Loucy (cell line): ENCODE measurements at regions not wholly inside any gene's neighbourhood (a gene's known extent, or its start where the extent isn't known, plus 50 kb on each side); places are given as distances from the start of the nearest gene placed in this dataset.

Source experiments
- H2AFZ ChIP-seq: fragments of 200-600 bp; sonication (generic); 2 replicates; pipeline ENCODE4 v1.6.0; 2016; ENCODE audit warnings: antibody characterized with exemption, mild to moderate bottlenecking, low read length, moderate library complexity
- H3F3A ChIP-seq: fragments of 200-600 bp; 2 replicates; pipeline ENCODE4 v1.6.0; 2016; ENCODE audit warnings: antibody characterized with exemption, low read depth, mild to moderate bottlenecking
- H3K27me3 ChIP-seq: fragments of 200-600 bp; sonication (generic); 2 replicates; pipeline ENCODE4 v1.6.1; 2014; ENCODE audit warnings: low read length, mild to moderate bottlenecking; ENCODE audit not compliant: insufficient read depth, poor library complexity, severe bottlenecking
- H3K36me3 ChIP-seq: fragments of 200-600 bp; sonication (generic); 2 replicates; pipeline ENCODE4 v1.6.1; 2016; ENCODE audit warnings: low read length; ENCODE audit not compliant: insufficient read depth
- H3K4me1 ChIP-seq: fragments of 200-600 bp; sonication (generic); 2 replicates; pipeline ENCODE4 v1.5.1; 2014; ENCODE audit warnings: low read length, mild to moderate bottlenecking; ENCODE audit not compliant: insufficient read depth, poor library complexity, severe bottlenecking
- H3K4me2 ChIP-seq: fragments of 200-600 bp; sonication (generic); 2 replicates; pipeline ENCODE4 v1.6.0; 2014; ENCODE audit warnings: antibody characterized with exemption, low read length, low read depth, mild to moderate bottlenecking; ENCODE audit not compliant: poor library complexity, severe bottlenecking
- H3K4me3 ChIP-seq: fragments of 200-600 bp; sonication (generic); 2 replicates; pipeline ENCODE4 v1.5.1; 2014; ENCODE audit warnings: low read length, mild to moderate bottlenecking, mixed read lengths; ENCODE audit not compliant: poor library complexity, severe bottlenecking
- H3K79me2 ChIP-seq: fragments of 200-600 bp; sonication (generic); 2 replicates; pipeline ENCODE4 v1.6.1; 2014; ENCODE audit warnings: low read length; ENCODE audit not compliant: insufficient read depth
- H3K9ac ChIP-seq: fragments of 200-600 bp; sonication (generic); 2 replicates; pipeline ENCODE4 v1.6.0; 2014; ENCODE audit warnings: mild to moderate bottlenecking, low read depth, low read length, moderate library complexity; ENCODE audit not compliant: poor library complexity, severe bottlenecking
- H3K9me2 ChIP-seq: fragments of 200-600 bp; sonication (generic); replicated peaks from 2 replicates; pipeline ENCODE4 v1.6.1; 2016; ENCODE audit warnings: low read depth, low read length, mixed read lengths
- H3K9me3 ChIP-seq: fragments of 200-600 bp; sonication (generic); 2 replicates; pipeline ENCODE4 v1.6.1; 2014; ENCODE audit warnings: mild to moderate bottlenecking, antibody characterized with exemption, low read length, low read depth; ENCODE audit not compliant: insufficient read depth
- H4K20me1 ChIP-seq: fragments of 200-600 bp; sonication (generic); 2 replicates; pipeline ENCODE4 v1.6.0; 2014; ENCODE audit warnings: antibody characterized with exemption, low read length, mild to moderate bottlenecking; ENCODE audit not compliant: insufficient read depth, poor library complexity, severe bottlenecking
- CTCF ChIP-seq: fragments of 200-600 bp; sonication (generic); conservative IDR thresholded peaks from 2 replicates; pipeline ENCODE4 v1.5.1; 2014; ENCODE audit warnings: mild to moderate bottlenecking, antibody characterized with exemption, low read length
- EZH2phosphoT487 ChIP-seq: fragments of 200-600 bp; IDR thresholded peaks from 2 replicates; pipeline ENCODE4 v1.6.1; 2018; ENCODE audit warnings: antibody characterized with exemption, mild to moderate bottlenecking, moderate library complexity, borderline replicate concordance

DNA sequence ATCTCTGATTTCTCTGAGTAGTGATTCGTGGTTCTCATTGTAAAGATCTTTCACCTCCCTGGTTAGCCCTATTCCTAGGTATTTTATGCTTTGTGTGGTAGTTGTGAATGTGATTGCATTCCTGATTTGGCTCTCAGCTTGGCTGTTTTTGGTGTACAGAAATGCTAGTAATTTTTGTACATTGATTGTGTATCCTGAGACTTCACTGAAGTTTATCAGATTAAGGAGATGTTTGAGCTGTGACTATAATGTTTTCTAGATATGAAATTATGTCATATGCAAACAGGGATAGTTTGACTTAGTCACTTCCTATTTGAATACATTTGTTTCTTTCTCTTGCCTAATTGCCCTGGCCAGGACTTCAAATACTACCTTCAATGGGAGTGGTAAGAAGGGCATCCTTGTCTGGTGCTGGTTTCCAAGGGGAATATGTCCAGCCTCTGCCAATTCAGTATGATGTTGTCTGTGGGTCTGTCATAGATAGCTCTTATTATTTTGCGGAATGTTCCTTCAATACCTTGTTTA lies 251.9 kb upstream of the ZNF804A start:
- TF ChIP-seq EZH2phosphoT487, result no peak
- Histone ChIP-seq H3K4me1 (no peaks in the 10 kb centered on the region), H3K9me2 (no peaks in the 10 kb centered on the region)

GRCh38 chr2:184351126-184351525 lies 247.2 kb upstream of the ZNF804A start:
- no peaks in the 10 kb centered on the region for H4K20me1 ChIP-seq
- no peaks in the 10 kb centered on the region for H3K4me1 ChIP-seq
- H3K9me2 ChIP-seq, result no peaks in the 10 kb centered on the region
- H3K4me3 ChIP-seq, result no peak overlapping the region
- no peak overlapping the region for H2AFZ ChIP-seq
- H3K4me2 ChIP-seq, result no peak overlapping the region
- no peaks in the 10 kb centered on the region for H3K9me3 ChIP-seq
- no peaks in the 10 kb centered on the region for H3K79me2 ChIP-seq
- TF ChIP-seq EZH2phosphoT487 (no peak), CTCF (no peak)
- no peaks in the 10 kb centered on the region for H3K36me3 ChIP-seq
- H3K9ac ChIP-seq, result no peak overlapping the region
- H3F3A ChIP-seq, result no peaks in the 10 kb centered on the region
- H3K27me3 ChIP-seq, result no peaks in the 10 kb centered on the region

More for the DNA sequence above, 251.9 kb upstream of the ZNF804A start:
- Histone ChIP-seq H3K9ac (no peak overlapping the region), H3F3A (no peaks in the 10 kb centered on the region), H4K20me1 (no peaks in the 10 kb centered on the region), H3K79me2 (no peaks in the 10 kb centered on the region), H3K36me3 (no peaks in the 10 kb centered on the region), H3K27me3 (no peaks in the 10 kb centered on the region), H3K4me3 (no peak overlapping the region), H2AFZ (no peak overlapping the region), H3K9me3 (no peaks in the 10 kb centered on the region), H3K4me2 (no peak overlapping the region)

DNA sequence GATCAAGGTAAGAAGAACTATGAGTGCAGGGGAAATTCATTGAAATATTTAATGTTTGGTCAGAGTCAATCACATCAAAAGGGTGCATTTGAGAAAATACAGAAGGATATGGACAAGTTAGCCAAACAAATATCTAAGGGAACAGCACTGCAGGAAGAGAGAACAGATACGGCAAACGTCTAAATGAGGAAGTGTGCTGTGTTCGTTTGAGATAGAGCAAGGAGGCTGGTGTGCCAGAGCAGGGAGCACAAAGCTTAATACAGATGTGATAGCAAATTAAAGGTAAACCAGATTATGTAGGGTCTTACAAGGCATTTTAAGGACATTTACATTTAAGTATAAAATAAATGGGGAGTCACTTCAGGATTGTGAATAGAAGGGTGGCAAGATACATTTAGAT lies 241.3 kb upstream of the ZNF804A start:
- Histone ChIP-seq H3K9ac (no peak overlapping the region), H3F3A (no peaks in the 10 kb centered on the region), H3K79me2 (no peaks in the 10 kb centered on the region), H3K27me3 (no peaks in the 10 kb centered on the region), H3K9me3 (no peaks in the 10 kb centered on the region), H3K36me3 (no peaks in the 10 kb centered on the region), H3K4me3 (no peak overlapping the region), H3K4me2 (no peak overlapping the region), H2AFZ (no peak overlapping the region), H3K9me2 (no peaks in the 10 kb centered on the region), H4K20me1 (no peaks in the 10 kb centered on the region), H3K4me1 (no peaks in the 10 kb centered on the region)
- TF ChIP-seq EZH2phosphoT487, result no peak
- TF ChIP-seq CTCF, result no peak

GRCh38 chr2:184359379-184359778 lies 238.9 kb upstream of the ZNF804A start:
- TF ChIP-seq CTCF (no peak), EZH2phosphoT487 (no peak)
- Histone ChIP-seq H3K79me2 (no peaks in the 10 kb centered on the region), H3K9ac (no peak overlapping the region), H3F3A (no peaks in the 10 kb centered on the region), H3K4me3 (no peak overlapping the region), H4K20me1 (no peaks in the 10 kb centered on the region), H3K9me2 (no peaks in the 10 kb centered on the region), H3K36me3 (no peaks in the 10 kb centered on the region), H3K4me2 (no peak overlapping the region), H3K4me1 (no peaks in the 10 kb centered on the region), H3K27me3 (no peaks in the 10 kb centered on the region), H2AFZ (no peak overlapping the region), H3K9me3 (no peaks in the 10 kb centered on the region)
